ENCODE measurements at regions not wholly inside any gene's neighbourhood (a gene's known extent, or its start where the extent isn't known, plus 50 kb on each side); places are given as distances from the start of the nearest gene placed in this dataset.

- TF ChIP-seq CREB1 (IDR thresholded peaks at IDR 0.05; ENCODE audit: low read depth), result no peak
- no peak for TF ChIP-seq NFIC (IDR thresholded peaks at IDR 0.05)
- no peak for TF ChIP-seq YY1 (IDR thresholded peaks at IDR 0.05; ENCODE audit: low read depth)
- no peak for TF ChIP-seq EP300 (IDR thresholded peaks at IDR 0.05; ENCODE audit: borderline replicate concordance)
- TF ChIP-seq REST (IDR thresholded peaks at IDR 0.05; ENCODE audit: low read depth), result no peak
- no peak for TF ChIP-seq CEBPB (IDR thresholded peaks at IDR 0.05)
- TF ChIP-seq TEAD4 (IDR thresholded peaks at IDR 0.05), result no peak
- TF ChIP-seq RAD21 (IDR thresholded peaks at IDR 0.05; ENCODE audit: low read depth), result no peak
- TF ChIP-seq USF1 (IDR thresholded peaks at IDR 0.05), result no peak
- no peak for TF ChIP-seq EGR1 (IDR thresholded peaks at IDR 0.05)
- no peak for TF ChIP-seq FOXM1 (IDR thresholded peaks at IDR 0.05; ENCODE audit: borderline replicate concordance, low read depth)
- no peak for TF ChIP-seq TCF12 (IDR thresholded peaks at IDR 0.05; ENCODE audit: low read depth)
- TF ChIP-seq ZBTB7A (IDR thresholded peaks at IDR 0.05; ENCODE audit: low read depth), result no peak
- no peak for TF ChIP-seq MAX (IDR thresholded peaks at IDR 0.05)
- no peak for TF ChIP-seq TAF1 (IDR thresholded peaks at IDR 0.05; ENCODE audit: low read depth)
Measured at GRCh38 chr11:95445746-95446333, 214.8 kb upstream of the SESN3 start.

GRCh38 chr11:95444309-95445241 is 213.6 kb upstream of the SESN3 start:
- TF ChIP-seq REST (IDR thresholded peaks at IDR 0.05; ENCODE audit: low read depth), result no peak
- TF ChIP-seq USF1 (IDR thresholded peaks at IDR 0.05), result no peak
- TF ChIP-seq EP300 (IDR thresholded peaks at IDR 0.05; ENCODE audit: borderline replicate concordance), result no peak
- no peak for TF ChIP-seq YY1 (IDR thresholded peaks at IDR 0.05; ENCODE audit: low read depth)
- no peak for TF ChIP-seq TCF12 (IDR thresholded peaks at IDR 0.05; ENCODE audit: low read depth)
- TF ChIP-seq TAF1 (IDR thresholded peaks at IDR 0.05; ENCODE audit: low read depth), result no peak
- no peak for TF ChIP-seq NFIC (IDR thresholded peaks at IDR 0.05)
- TF ChIP-seq ZBTB7A (IDR thresholded peaks at IDR 0.05; ENCODE audit: low read depth), result no peak
- TF ChIP-seq TEAD4 (IDR thresholded peaks at IDR 0.05), result no peak
- no peak for TF ChIP-seq RAD21 (IDR thresholded peaks at IDR 0.05; ENCODE audit: low read depth)
- TF ChIP-seq MAX (IDR thresholded peaks at IDR 0.05), result no peak
- no peak for TF ChIP-seq CEBPB (IDR thresholded peaks at IDR 0.05)
- TF ChIP-seq EGR1 (IDR thresholded peaks at IDR 0.05), result no peak

GRCh38 chr11:95443386-95443785 is 212.4 kb upstream of the SESN3 start:
- TF ChIP-seq RAD21 (IDR thresholded peaks at IDR 0.05; ENCODE audit: low read depth) (no peak), YY1 (IDR thresholded peaks at IDR 0.05; ENCODE audit: low read depth) (no peak), TCF12 (IDR thresholded peaks at IDR 0.05; ENCODE audit: low read depth) (no peak), USF1 (IDR thresholded peaks at IDR 0.05) (no peak), FOXM1 (IDR thresholded peaks at IDR 0.05; ENCODE audit: borderline replicate concordance, low read depth) (no peak), EP300 (IDR thresholded peaks at IDR 0.05; ENCODE audit: borderline replicate concordance) (no peak), REST (IDR thresholded peaks at IDR 0.05; ENCODE audit: low read depth) (no peak), CEBPB (IDR thresholded peaks at IDR 0.05) (no peak), NFIC (IDR thresholded peaks at IDR 0.05) (no peak), TEAD4 (IDR thresholded peaks at IDR 0.05) (no peak), CREB1 (IDR thresholded peaks at IDR 0.05; ENCODE audit: low read depth) (no peak), EGR1 (IDR thresholded peaks at IDR 0.05) (no peak), TAF1 (IDR thresholded peaks at IDR 0.05; ENCODE audit: low read depth) (no peak), MAX (IDR thresholded peaks at IDR 0.05) (no peak), ZBTB7A (IDR thresholded peaks at IDR 0.05; ENCODE audit: low read depth) (no peak)
